ENCODE measurements at regions not wholly inside any gene's neighbourhood (a gene's known extent, or its start where the extent isn't known, plus 50 kb on each side); places are given as distances from the start of the nearest gene placed in this dataset.

GRCh38 chr5:129322968-129323367 is 137.1 kb upstream of the ADAMTS19 start (continued):
- TF ChIP-seq YY1 (IDR thresholded peaks at IDR 0.05): no peak
- TF ChIP-seq HNF4G (IDR thresholded peaks at IDR 0.05): no peak

- DNase-seq (ENCODE audit: low spot score): no peak
- Histone ChIP-seq H3K9ac (ENCODE audit: low read depth in 1 of 2, low read length in 2 of 2) (no peak overlapping the region), H3K4me1 (ENCODE audit: control insufficient read depth in 4 of 4, insufficient read depth in 4 of 4, low read length in 3 of 4) (no peaks in the 10 kb centered on the region), H3K9me3 (ENCODE audit: control insufficient read depth in 4 of 4, low read length in 3 of 4) (no peaks in the 10 kb centered on the region), H3K4me3 (ENCODE audit: low read depth in 1 of 3, low read length in 3 of 3) (no peak overlapping the region), H3K27me3 (ENCODE audit: control insufficient read depth in 4 of 4, insufficient read depth in 4 of 4, low read length in 3 of 4) (no peaks in the 10 kb centered on the region), H3K36me3 (ENCODE audit: control insufficient read depth in 4 of 4, insufficient read depth in 3 of 4, low read depth in 1 of 4, low read length in 3 of 4) (no peaks in the 10 kb centered on the region), H3K27ac (ENCODE audit: low read depth in 1 of 2, low read length in 2 of 2) (no peak overlapping the region)
- WGBS: 83% methylated on average over 1 of the region's 1 CpG
- no peak for TF ChIP-seq ATF3 (IDR thresholded peaks at IDR 0.05)
- no peak for TF ChIP-seq RAD21 (IDR thresholded peaks at IDR 0.05)
- TF ChIP-seq EGR1 (IDR thresholded peaks at IDR 0.05; ENCODE audit: low read depth in 2 of 2): no peak
- TF ChIP-seq FOXA1 (IDR thresholded peaks at IDR 0.05): no peak
- no peak for TF ChIP-seq HNF4A (conservative IDR thresholded peaks at IDR 0.05)
- TF ChIP-seq, protein P1, sequence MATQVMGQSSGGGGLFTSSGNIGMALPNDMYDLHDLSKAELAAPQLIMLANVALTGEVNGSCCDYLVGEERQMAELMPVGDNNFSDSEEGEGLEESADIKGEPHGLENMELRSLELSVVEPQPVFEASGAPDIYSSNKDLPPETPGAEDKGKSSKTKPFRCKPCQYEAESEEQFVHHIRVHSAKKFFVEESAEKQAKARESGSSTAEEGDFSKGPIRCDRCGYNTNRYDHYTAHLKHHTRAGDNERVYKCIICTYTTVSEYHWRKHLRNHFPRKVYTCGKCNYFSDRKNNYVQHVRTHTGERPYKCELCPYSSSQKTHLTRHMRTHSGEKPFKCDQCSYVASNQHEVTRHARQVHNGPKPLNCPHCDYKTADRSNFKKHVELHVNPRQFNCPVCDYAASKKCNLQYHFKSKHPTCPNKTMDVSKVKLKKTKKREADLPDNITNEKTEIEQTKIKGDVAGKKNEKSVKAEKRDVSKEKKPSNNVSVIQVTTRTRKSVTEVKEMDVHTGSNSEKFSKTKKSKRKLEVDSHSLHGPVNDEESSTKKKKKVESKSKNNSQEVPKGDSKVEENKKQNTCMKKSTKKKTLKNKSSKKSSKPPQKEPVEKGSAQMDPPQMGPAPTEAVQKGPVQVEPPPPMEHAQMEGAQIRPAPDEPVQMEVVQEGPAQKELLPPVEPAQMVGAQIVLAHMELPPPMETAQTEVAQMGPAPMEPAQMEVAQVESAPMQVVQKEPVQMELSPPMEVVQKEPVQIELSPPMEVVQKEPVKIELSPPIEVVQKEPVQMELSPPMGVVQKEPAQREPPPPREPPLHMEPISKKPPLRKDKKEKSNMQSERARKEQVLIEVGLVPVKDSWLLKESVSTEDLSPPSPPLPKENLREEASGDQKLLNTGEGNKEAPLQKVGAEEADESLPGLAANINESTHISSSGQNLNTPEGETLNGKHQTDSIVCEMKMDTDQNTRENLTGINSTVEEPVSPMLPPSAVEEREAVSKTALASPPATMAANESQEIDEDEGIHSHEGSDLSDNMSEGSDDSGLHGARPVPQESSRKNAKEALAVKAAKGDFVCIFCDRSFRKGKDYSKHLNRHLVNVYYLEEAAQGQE (IDR thresholded peaks at IDR 0.05): no peak
- no peak for TF ChIP-seq YY1 (IDR thresholded peaks at IDR 0.05)
- no peak for TF ChIP-seq SP1 (IDR thresholded peaks at IDR 0.05)
- no peak for TF ChIP-seq HNF4G (IDR thresholded peaks at IDR 0.05)
- TF ChIP-seq RXRA (IDR thresholded peaks at IDR 0.05): no peak
- no peak for TF ChIP-seq TAF1 (conservative IDR thresholded peaks at IDR 0.05)
- TF ChIP-seq FOXA2 (IDR thresholded peaks at IDR 0.05): no peak
- no peak for TF ChIP-seq GABPA (IDR thresholded peaks at IDR 0.05 in 1 of 2, conservative IDR thresholded peaks at IDR 0.05 in 1 of 2)
- TF ChIP-seq CTCF (IDR thresholded peaks at IDR 0.05; ENCODE audit: low read depth, low read length, missing input control): no peak
- TF ChIP-seq JUND (IDR thresholded peaks at IDR 0.05): no peak
- no peak for TF ChIP-seq ZBTB33 (IDR thresholded peaks at IDR 0.05)
- no peak for TF ChIP-seq NR2F2 (IDR thresholded peaks at IDR 0.05)
These were observed 118.8 kb upstream of the ADAMTS19 start for GRCh38 chr5:129341306-129341705.
